CD4-positive, alpha-beta T cell treated with Interleukin-4 for 1 hour (primary cell): ENCODE measurements at regions not wholly inside any gene's neighbourhood (a gene's known extent, or its start where the extent isn't known, plus 50 kb on each side); places are given as distances from the start of the nearest gene placed in this dataset.
"Not testable (repeated sequence)": the region's sequence is repeated elsewhere in the genome, so short reads cannot be mapped to it uniquely, and the experiment has no call there.

ENCODE experiments used
- DNase-seq, 2 donors: peaks; one replicate each; pipeline ENCODE4 v3.0.0-alpha.2; 2020 to 2022

GRCh38 chr14:22285991-22286390, 303.0 kb downstream of the DAD1 start:
- DNase-seq: no peak

- DNase-seq: no peak
Observed at GRCh38 chr14:22282949-22283348, 306.1 kb downstream of the DAD1 start.

- DNase-seq: no peak
Observed at GRCh38 chr14:22282417-22282816, 306.6 kb downstream of the DAD1 start.

GRCh38 chr14:22281447-22281874, 307.6 kb downstream of the DAD1 start:
- not testable (repeated sequence) for DNase-seq

GRCh38 chr14:22280497-22281316, 308.3 kb downstream of the DAD1 start:
- DNase-seq: no peak

- DNase-seq: peak in 1 of 2 donors; percentile 10
Observed at GRCh38 chr14:22276913-22277816, 311.9 kb downstream of the DAD1 start.

- no peak for DNase-seq
Observed at GRCh38 chr14:22271838-22272799, 316.9 kb downstream of the DAD1 start.

GRCh38 chr14:22268875-22269274, 320.1 kb downstream of the DAD1 start:
- DNase-seq: peak in 1 of 2 donors; percentile 18

GRCh38 chr14:22266683-22267082, 322.3 kb downstream of the DAD1 start:
- no peak for DNase-seq

- no peak for DNase-seq
Observed at GRCh38 chr14:22266142-22266442, 322.9 kb downstream of the DAD1 start.

GRCh38 chr14:22265319-22266141, 323.5 kb downstream of the DAD1 start:
- peak in 1 of 2 donors; percentile 39 for DNase-seq

- no peak for DNase-seq
Observed at GRCh38 chr14:22264759-22265158, 324.3 kb downstream of the DAD1 start.

- no peak for DNase-seq
Observed at GRCh38 chr14:22263961-22264360, 325.1 kb downstream of the DAD1 start.

GRCh38 chr14:22262881-22263280, 326.1 kb downstream of the DAD1 start:
- DNase-seq: no peak

- no peak for DNase-seq
Observed at GRCh38 chr14:22255017-22255950, 333.7 kb downstream of the DAD1 start.

GRCh38 chr14:22252686-22253085, 336.3 kb downstream of the DAD1 start:
- DNase-seq: no peak

- no peak for DNase-seq
Observed at GRCh38 chr14:22251090-22251489, 337.9 kb downstream of the DAD1 start.

- no peak for DNase-seq
Observed at GRCh38 chr14:22249770-22250169, 339.3 kb downstream of the DAD1 start.

- no peak for DNase-seq
Observed at GRCh38 chr14:22243971-22244581, 344.9 kb downstream of the DAD1 start.

GRCh38 chr14:22238320-22238719, 350.7 kb downstream of the DAD1 start:
- not testable (repeated sequence) for DNase-seq
